ENCODE measurements at regions not wholly inside any gene's neighbourhood (a gene's known extent, or its start where the extent isn't known, plus 50 kb on each side); places are given as distances from the start of the nearest gene placed in this dataset.

DNA sequence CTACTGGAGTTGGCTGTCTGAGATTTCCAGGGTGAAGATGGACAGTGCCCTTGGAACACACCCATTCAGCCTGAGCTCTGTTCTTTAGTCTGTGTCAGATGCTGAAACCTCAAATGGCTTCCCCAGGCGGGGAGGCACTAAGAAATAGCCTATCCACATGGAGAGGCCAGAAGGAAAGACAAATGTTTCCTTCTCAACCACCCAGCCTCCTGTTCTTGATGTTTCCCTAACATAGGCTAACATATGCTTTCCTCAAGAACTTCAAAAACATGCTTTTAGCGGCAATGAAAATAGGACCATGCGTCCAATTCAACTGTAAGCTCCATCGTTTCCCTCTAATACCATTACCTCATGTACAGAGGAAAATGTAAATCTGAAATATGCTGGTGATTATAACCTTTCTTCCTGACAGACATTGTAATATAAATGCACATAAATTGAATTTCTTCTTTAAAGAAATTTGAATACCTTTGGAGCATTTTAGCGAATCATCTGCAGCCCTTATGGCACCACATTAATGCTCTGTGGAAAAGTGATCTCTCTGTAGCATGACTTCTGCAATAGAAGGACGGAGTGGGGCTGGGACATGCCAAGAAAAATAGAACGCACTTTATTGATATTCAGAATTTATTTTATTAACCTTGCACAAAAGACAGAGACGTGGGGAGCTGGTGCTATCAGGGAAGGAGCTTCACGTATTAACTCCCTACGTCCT is 60.1 kb downstream of the IRX3 start:
- no peak for TF ChIP-seq CTCF (IDR thresholded peaks at IDR 0.05)
- no peak for TF ChIP-seq POLR2A (IDR thresholded peaks at IDR 0.05)
